ENCODE measurements at regions not wholly inside any gene's neighbourhood (a gene's known extent, or its start where the extent isn't known, plus 50 kb on each side); places are given as distances from the start of the nearest gene placed in this dataset.

- TF ChIP-seq EZH2 (IDR thresholded peaks at IDR 0.05; ENCODE audit: borderline replicate concordance, low read depth, low read length, severe bottlenecking) (no peak), CTCF (IDR thresholded peaks at IDR 0.05; ENCODE audit: borderline replicate concordance, extremely low read depth, low read length, poor library complexity, severe bottlenecking) (no peak)
Observed at GRCh38 chr20:7330850-7331249, 563.4 kb downstream of the BMP2 start.

Measured in DND-41 (cell line).